HG03432 (cell line): ENCODE measurements at regions not wholly inside any gene's neighbourhood (a gene's known extent, or its start where the extent isn't known, plus 50 kb on each side); places are given as distances from the start of the nearest gene placed in this dataset.

Source experiments
- ATAC-seq: cut with Tn5 transposase; IDR thresholded peaks from one replicate; pipeline ENCODE4 v1.9.1; 2021; ENCODE audit warnings: mild to moderate bottlenecking, moderate library complexity; ENCODE audit not compliant: unreplicated experiment

DNA sequence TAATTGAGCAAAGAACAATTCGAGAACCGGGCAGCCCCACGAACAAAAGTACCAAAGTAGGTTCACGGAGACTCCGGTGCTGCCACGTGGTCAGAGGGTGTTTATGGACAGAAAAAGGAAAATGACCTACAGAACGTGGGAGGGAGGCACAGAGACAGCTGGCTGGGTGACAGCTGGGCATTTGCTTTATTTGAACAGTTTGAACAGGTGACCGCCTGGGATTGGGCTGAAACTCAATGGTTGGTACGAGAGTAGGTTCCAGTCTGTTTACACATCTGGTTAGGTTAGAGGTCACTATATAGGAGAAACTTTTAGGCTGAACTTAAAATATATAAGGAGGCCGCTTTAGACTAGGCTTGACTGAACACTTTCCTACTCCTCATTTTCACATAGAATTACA lies 50.6 kb upstream of the CELF2 start:
- no peak for ATAC-seq

DNA sequence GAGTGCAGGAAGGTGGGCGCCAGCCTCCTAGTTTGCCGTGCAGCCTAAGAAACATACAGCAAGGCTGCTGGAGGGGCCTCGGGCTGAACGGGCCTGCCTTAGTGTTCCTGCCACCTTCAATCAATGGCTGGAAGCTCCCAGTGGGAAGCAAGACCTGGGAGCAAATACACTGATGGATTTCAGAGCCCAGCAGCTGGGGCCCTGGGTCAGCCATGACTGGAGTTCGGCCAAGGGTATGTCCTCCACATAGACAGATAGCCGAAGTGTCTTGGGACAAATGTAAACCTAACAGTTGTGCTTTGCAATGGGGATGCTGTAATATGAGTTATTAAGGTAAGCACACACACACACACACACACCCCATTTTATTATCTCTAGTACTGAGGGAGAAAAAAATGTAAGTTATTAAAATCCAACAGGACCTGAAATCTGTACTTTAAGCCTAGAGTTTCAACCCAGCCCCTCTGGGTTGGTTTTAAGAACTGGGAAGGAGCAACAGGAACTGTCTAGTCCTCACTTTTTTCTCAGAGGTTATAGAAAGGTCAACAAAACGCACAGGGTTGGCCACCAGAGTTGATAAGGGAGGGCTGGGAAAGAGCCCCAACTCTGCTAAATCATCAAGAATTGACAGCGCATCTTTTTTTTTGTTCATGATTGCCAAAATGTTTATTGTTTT lies 50.0 kb upstream of the CELF2 start:
- no peak for ATAC-seq
